ENCODE measurements at regions not wholly inside any gene's neighbourhood (a gene's known extent, or its start where the extent isn't known, plus 50 kb on each side); places are given as distances from the start of the nearest gene placed in this dataset.
"Not testable (repeated sequence)": the region's sequence is repeated elsewhere in the genome, so short reads cannot be mapped to it uniquely, and the experiment has no call there.

DNA sequence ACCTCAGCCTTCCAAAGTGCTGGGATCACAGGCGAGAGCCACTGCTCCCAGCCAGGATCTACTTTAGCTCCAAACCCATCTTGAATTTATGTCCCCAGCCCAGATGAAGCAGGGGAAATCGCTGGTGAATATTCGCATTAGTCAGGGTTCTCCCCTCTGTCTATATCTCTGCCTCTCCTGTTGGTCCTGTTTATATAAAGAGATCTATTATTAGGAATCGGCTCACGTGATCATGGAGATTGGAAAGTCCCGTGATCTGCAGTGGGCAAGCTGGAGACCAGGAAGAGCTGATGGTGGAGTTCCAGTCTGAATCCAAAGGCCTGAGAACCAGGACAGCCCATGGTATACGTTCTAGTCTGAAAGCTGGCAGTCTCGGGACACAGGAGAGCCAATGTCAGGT, 382.8 kb downstream of the SEC14L1 start:
- no peaks in the 10 kb centered on the region for H3K27me3 ChIP-seq (ENCODE audit: insufficient read depth, low read length)
- H3K36me3 ChIP-seq (ENCODE audit: insufficient read depth, low read length): no peaks in the 10 kb centered on the region
- H3K4me3 ChIP-seq (ENCODE audit: low read length): no peak overlapping the region
- peaks cover 4% of the 10 kb centered on the region for H3K9me3 ChIP-seq (ENCODE audit: low read length)
- H2AFZ ChIP-seq (ENCODE audit: low read depth, low read length): no peak overlapping the region
- H3K4me1 ChIP-seq (ENCODE audit: insufficient read depth, low read length): no peaks in the 10 kb centered on the region

DNA sequence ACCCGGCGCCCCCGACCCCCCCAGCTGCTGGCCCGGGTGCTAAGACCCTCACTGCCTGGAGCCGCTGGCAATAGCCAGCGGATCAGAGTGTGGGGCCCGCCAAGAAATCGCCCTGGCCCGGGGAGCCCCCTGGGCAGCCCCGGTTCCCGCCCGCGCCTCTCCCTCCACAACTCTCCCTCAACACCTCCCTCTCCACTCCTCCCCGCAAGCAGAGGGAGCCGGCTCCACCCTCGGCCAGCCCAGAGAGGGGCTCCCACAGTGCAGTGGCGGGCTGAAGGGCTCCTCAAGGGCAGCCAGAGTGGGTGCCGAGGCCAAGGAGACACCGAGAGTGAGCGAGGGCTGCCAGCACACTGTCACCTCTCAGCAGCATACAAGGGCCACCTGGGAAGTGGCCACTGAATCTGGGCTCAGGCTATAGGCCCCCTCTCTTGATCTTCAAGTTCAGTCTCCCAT, 385.5 kb downstream of the SEC14L1 start:
- Histone ChIP-seq H3K9me3 (ENCODE audit: low read length) (peaks cover 4% of the 10 kb centered on the region), H3K4me1 (ENCODE audit: insufficient read depth, low read length) (no peaks in the 10 kb centered on the region), H3K4me3 (ENCODE audit: low read length) (no peak overlapping the region), H2AFZ (ENCODE audit: low read depth, low read length) (no peak overlapping the region), H3K36me3 (ENCODE audit: insufficient read depth, low read length) (no peaks in the 10 kb centered on the region), H3K27me3 (ENCODE audit: insufficient read depth, low read length) (peaks cover 11% of the 10 kb centered on the region)

DNA sequence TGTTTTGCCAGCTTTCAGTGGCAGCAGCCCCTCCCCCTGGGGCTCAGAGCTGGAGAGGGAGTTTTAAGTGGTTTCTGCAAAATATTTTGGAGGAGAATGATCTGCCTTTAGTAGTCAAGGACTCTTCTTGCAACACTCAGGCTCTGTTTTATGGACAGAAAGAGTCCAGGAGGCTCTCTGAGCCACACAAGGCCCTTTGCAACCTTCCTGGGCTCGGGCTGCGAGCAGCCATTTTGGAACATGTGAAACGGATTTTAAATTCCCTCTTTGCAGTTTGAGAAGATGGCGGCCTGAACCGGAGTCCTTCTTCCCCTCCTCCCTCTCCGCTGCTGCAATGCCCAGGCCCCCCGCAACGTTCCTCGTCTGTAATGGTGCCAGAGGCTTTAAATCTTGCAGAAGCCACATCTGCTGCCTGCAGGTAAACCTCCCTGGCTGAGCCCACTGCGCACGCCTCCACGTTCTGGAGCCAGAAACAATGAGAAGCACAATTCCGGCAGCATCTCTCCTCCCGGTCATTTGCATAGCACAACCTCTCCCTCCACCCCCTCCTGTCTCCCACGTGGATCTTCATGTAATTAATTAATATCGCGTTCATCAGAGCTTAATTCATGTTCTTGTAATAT, 386.1 kb downstream of the SEC14L1 start:
- H3K27me3 ChIP-seq (ENCODE audit: insufficient read depth, low read length): peaks cover 11% of the 10 kb centered on the region
- no peak overlapping the region for H3K4me3 ChIP-seq (ENCODE audit: low read length)
- H3K36me3 ChIP-seq (ENCODE audit: insufficient read depth, low read length): no peaks in the 10 kb centered on the region
- H3K4me1 ChIP-seq (ENCODE audit: insufficient read depth, low read length): no peaks in the 10 kb centered on the region
- H2AFZ ChIP-seq (ENCODE audit: low read depth, low read length): no peak overlapping the region
- H3K9me3 ChIP-seq (ENCODE audit: low read length): peaks cover 4% of the 10 kb centered on the region

DNA sequence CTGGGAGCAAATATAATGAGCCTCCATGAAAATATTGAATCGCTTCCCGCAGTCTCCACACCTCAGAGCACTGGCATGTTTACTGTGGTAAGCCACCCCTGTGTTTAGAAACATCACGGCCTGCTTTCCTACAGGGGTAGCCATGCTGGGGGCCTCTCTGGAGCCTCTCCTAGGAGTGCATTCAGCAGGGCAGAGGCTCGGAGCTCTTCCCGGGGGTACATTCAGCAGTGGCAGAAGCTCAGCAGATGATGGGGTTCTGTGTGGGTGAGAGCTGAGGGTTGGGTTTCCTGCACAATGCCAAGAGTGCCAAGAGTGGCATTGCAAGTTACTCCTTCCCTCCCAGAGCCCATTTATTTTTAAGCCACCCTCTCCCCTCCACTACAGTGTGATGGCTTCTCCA, 386.6 kb downstream of the SEC14L1 start:
- Histone ChIP-seq H2AFZ (ENCODE audit: low read depth, low read length) (no peak overlapping the region), H3K4me3 (ENCODE audit: low read length) (no peak overlapping the region), H3K4me1 (ENCODE audit: insufficient read depth, low read length) (no peaks in the 10 kb centered on the region), H3K27me3 (ENCODE audit: insufficient read depth, low read length) (peaks cover 11% of the 10 kb centered on the region), H3K36me3 (ENCODE audit: insufficient read depth, low read length) (no peaks in the 10 kb centered on the region), H3K9me3 (ENCODE audit: low read length) (peaks cover 4% of the 10 kb centered on the region)

DNA sequence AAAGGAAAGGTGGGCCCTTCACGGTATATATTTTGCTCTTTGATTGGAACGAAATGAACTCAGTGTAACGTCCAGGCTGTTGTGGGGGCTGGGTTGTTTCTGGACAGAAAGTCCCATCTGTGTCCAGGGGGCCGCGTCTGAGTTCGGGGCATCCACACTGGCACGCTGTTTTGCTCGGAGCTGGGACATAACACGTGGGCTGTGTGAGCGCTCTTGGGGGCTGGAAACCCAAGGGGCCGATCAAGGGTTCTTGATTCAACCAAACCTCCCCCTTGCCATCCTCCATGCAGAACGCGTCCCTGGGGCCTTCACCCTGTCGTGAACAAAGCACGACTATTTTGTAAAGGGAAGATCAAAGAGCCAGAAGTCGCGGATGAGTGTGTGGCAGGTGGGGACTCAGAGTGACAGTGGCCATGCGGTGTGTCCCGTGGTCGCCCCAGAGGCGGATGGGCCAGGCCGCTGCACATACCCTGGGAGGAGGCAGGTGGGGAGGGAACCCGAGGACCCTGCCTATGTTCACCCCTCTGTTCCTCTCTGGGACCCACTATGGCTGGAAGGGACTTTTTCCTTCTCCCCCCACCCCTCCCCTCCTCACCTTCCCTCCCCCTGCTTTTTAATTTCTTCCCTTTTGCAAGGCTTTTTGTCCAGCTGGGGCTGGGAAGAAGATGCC, 387.2 kb downstream of the SEC14L1 start:
- H3K36me3 ChIP-seq (ENCODE audit: insufficient read depth, low read length): no peaks in the 10 kb centered on the region
- peaks cover 4% of the 10 kb centered on the region for H3K9me3 ChIP-seq (ENCODE audit: low read length)
- peak overlapping the region; percentile 45 for H3K4me3 ChIP-seq (ENCODE audit: low read length)
- H2AFZ ChIP-seq (ENCODE audit: low read depth, low read length): peak overlapping the region; percentile 57
- peaks cover 11% of the 10 kb centered on the region for H3K27me3 ChIP-seq (ENCODE audit: insufficient read depth, low read length)
- no peaks in the 10 kb centered on the region for H3K4me1 ChIP-seq (ENCODE audit: insufficient read depth, low read length)

DNA sequence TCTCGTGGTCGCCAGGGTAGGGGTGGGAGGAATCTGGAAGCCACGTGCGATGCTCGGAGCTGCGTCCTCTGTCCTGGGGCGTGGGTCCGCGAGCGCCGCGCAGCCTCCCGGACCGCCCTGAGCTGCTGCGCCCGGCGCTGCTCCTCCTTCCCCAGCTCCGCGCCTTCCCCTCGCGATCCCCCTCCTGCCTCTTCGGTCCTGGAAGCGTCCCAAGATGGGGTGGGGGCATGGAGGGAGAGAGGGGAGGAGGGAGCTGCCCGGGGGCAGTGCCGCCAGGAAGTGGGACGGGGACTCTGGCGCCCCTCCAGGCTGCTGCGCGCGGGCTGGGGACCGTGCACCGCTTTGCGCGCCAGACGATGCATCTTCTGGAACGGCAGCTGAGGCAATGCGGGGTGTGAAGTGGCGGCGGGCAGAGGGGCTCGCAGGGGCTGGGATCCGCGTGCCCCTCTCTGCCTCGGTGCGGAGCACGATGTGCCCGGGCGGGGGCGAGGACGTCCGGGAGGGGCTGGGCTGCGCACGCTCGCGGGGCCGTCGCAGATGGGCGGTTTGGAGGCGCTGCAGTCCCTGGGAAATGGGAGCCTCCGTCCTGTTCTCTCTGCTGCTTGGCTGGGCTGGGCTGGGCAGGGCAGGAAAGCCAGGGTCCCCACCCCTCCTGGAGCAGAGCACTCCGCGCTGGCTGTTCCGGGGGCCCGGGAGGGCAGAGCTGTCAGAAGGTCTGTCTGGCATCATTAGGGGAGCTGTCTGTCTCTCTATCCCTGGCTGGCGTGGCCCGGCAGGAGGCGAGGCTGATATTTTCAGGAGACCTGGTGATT, 388.0 kb downstream of the SEC14L1 start:
- Histone ChIP-seq H3K4me3 (ENCODE audit: low read length) (peak overlapping the region; percentile 45), H3K27me3 (ENCODE audit: insufficient read depth, low read length) (peaks cover 11% of the 10 kb centered on the region), H3K4me1 (ENCODE audit: insufficient read depth, low read length) (no peaks in the 10 kb centered on the region), H3K9me3 (ENCODE audit: low read length) (peaks cover 3% of the 10 kb centered on the region), H2AFZ (ENCODE audit: low read depth, low read length) (peak overlapping the region; percentile 57), H3K36me3 (ENCODE audit: insufficient read depth, low read length) (no peaks in the 10 kb centered on the region)

DNA sequence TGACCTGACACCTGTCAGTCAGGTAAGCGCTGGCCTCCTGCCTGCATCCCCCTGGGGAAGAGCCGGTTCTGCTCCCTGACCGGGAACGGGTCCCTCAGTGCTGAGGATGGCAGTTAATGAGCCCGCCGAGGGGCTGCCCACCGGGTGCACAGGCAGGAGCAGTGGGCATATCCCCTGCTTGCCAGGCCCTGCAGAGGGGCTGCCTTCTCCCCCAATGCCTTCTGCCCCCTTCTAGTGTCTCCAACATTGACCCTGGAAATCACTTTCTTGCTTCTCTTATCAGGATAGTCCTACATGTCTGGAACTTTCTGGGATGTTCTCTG, 388.5 kb downstream of the SEC14L1 start:
- Histone ChIP-seq H3K9me3 (ENCODE audit: low read length) (peaks cover 3% of the 10 kb centered on the region), H3K27me3 (ENCODE audit: insufficient read depth, low read length) (peaks cover 11% of the 10 kb centered on the region), H3K4me3 (ENCODE audit: low read length) (no peak overlapping the region), H3K36me3 (ENCODE audit: insufficient read depth, low read length) (no peaks in the 10 kb centered on the region), H2AFZ (ENCODE audit: low read depth, low read length) (no peak overlapping the region), H3K4me1 (ENCODE audit: insufficient read depth, low read length) (no peaks in the 10 kb centered on the region)

DNA sequence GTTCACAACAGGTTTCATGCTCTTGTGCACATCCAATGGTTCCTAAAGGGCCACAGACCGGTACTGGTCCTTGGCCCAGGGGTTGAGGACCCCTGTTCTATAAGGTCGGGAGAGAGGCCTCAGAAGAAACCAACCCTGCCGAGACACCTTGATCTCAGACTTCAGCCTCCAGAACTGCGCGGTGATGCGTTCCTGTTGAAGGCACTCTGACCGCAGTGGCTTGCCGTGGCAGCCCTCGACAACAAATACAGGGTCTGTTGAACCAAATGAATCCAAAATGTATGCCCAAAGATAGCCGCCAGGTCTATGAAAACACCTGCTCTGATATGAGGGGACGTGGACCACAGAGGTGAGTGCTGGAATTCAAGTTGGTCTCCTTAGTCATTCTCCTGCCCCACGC, 389.8 kb downstream of the SEC14L1 start:
- H3K9me3 ChIP-seq (ENCODE audit: low read length): peaks cover 5% of the 10 kb centered on the region
- no peak overlapping the region for H2AFZ ChIP-seq (ENCODE audit: low read depth, low read length)
- H3K36me3 ChIP-seq (ENCODE audit: insufficient read depth, low read length): no peaks in the 10 kb centered on the region
- H3K27me3 ChIP-seq (ENCODE audit: insufficient read depth, low read length): peaks cover 11% of the 10 kb centered on the region
- no peak overlapping the region for H3K4me3 ChIP-seq (ENCODE audit: low read length)
- peaks cover 1% of the 10 kb centered on the region for H3K4me1 ChIP-seq (ENCODE audit: insufficient read depth, low read length)

DNA sequence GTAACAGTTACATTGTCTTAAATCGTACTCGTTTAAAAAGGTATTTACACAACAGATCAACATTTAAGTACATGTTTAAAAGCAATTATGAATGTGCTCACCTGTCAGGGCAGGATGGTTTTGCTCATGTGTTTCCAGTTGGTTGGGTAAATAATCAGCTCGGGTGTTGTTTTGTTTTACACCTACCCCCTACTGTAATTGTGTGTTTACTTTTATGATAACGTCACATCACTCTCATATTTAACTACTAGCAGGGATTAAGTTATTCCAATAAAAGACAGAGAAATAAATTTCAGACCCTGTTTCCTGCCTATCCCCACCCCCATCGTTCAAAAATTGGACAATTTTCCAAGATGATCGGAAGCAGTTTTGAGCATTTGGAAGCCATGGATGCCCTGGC, 390.2 kb downstream of the SEC14L1 start:
- Histone ChIP-seq H3K4me3 (ENCODE audit: low read length) (no peak overlapping the region), H3K4me1 (ENCODE audit: insufficient read depth, low read length) (peaks cover 5% of the 10 kb centered on the region), H3K9me3 (ENCODE audit: low read length) (peaks cover 5% of the 10 kb centered on the region), H3K36me3 (ENCODE audit: insufficient read depth, low read length) (no peaks in the 10 kb centered on the region), H2AFZ (ENCODE audit: low read depth, low read length) (no peak overlapping the region), H3K27me3 (ENCODE audit: insufficient read depth, low read length) (peaks cover 11% of the 10 kb centered on the region)

DNA sequence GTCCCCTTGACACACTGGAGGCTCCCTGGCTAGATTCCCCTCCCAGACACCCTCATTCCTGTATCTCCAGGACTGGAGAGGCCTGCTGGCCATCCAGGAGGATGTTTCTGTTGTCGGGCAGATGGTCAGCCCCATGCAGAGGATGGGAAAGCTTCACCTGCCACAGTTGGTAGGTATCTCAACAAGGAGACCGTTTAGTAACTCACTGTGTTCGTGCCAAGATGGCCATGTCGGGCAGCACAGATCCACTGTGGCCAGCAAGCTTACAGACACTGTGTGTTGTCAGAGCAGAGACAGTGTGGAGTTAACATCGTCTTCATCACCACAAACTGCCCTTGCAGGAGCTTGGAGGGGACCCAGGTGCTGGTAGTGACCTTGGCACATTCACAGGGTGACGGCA, 390.9 kb downstream of the SEC14L1 start:
- H3K27me3 ChIP-seq (ENCODE audit: insufficient read depth, low read length): peaks cover 11% of the 10 kb centered on the region
- peaks cover 8% of the 10 kb centered on the region for H3K4me1 ChIP-seq (ENCODE audit: insufficient read depth, low read length)
- no peak overlapping the region for H2AFZ ChIP-seq (ENCODE audit: low read depth, low read length)
- H3K9me3 ChIP-seq (ENCODE audit: low read length): peaks cover 5% of the 10 kb centered on the region
- no peaks in the 10 kb centered on the region for H3K36me3 ChIP-seq (ENCODE audit: insufficient read depth, low read length)
- H3K4me3 ChIP-seq (ENCODE audit: low read length): no peak overlapping the region

DNA sequence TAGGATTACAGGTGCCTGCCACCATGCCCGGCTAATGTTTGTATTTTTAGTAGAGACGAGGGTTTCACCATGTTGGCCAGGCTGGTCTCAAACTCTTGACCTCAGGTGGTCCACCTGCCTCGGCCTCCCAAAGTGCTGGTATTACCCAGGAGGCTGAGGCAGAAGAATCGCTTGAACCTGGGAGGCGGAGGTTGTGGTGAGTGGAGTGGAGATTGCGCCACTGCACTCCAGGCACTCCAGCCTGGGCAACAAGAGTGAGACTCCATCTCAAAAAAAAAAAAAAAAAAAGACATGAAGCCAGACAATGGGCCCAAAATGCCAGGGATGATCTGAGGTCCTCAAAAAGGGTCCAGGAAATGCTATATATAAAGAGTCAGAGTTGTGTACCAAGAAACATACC, 392.9 kb downstream of the SEC14L1 start:
- not testable (repeated sequence) for H3K9me3 ChIP-seq (ENCODE audit: low read length); H3K36me3 ChIP-seq (ENCODE audit: insufficient read depth, low read length); H3K4me1 ChIP-seq (ENCODE audit: insufficient read depth, low read length); H2AFZ ChIP-seq (ENCODE audit: low read depth, low read length); H3K4me3 ChIP-seq (ENCODE audit: low read length)
- peaks cover 11% of the 10 kb centered on the region for H3K27me3 ChIP-seq (ENCODE audit: insufficient read depth, low read length)

DNA sequence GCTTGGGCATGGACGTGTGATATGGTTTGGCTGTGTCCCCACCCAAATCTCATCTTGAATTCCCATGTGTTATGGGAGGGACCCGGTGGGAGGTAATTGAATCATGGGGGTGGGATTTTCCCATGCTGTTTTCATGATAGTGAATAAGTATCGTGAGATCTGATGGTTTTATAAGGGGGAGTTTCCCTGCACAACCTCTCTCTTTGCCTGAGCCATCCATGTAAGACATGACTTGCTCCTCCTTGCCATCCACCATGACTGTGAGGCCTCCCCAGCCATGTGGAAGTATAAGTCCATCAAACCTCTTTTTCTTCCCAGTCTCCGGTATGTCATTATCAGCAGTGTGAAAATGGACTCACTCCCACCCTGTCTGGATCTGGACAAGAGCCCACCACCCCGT, 393.4 kb downstream of the SEC14L1 start:
- Histone ChIP-seq H3K4me1 (ENCODE audit: insufficient read depth, low read length) (peaks cover 8% of the 10 kb centered on the region), H2AFZ (ENCODE audit: low read depth, low read length) (no peak overlapping the region), H3K9me3 (ENCODE audit: low read length) (peaks cover 5% of the 10 kb centered on the region), H3K4me3 (ENCODE audit: low read length) (no peak overlapping the region), H3K36me3 (ENCODE audit: insufficient read depth, low read length) (no peaks in the 10 kb centered on the region), H3K27me3 (ENCODE audit: insufficient read depth, low read length) (peaks cover 7% of the 10 kb centered on the region)

DNA sequence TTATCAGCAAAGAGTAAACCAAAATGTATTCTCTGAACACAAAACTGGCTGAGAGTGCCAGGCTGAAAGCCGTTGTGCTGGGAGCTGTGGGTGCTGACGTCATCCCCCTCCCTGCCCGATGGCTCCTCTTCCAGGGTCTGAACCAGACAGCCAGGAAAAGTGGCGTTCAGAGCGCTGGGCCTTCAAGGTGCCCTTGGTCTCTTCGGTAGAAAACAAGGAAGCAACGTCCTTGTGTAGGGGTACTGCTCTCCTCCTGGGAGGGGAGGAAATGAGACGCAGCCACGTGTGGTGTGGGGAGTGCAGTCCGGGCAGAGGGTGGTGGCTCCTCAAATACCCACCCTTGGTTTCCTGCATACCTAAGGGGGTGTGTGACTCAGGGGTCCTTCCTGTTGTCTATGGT, 394.7 kb downstream of the SEC14L1 start:
- no peaks in the 10 kb centered on the region for H3K36me3 ChIP-seq (ENCODE audit: insufficient read depth, low read length)
- H3K27me3 ChIP-seq (ENCODE audit: insufficient read depth, low read length): no peaks in the 10 kb centered on the region
- H3K9me3 ChIP-seq (ENCODE audit: low read length): peaks cover 5% of the 10 kb centered on the region
- no peak overlapping the region for H3K4me3 ChIP-seq (ENCODE audit: low read length)
- H2AFZ ChIP-seq (ENCODE audit: low read depth, low read length): no peak overlapping the region
- peaks cover 9% of the 10 kb centered on the region for H3K4me1 ChIP-seq (ENCODE audit: insufficient read depth, low read length)

Measured in neuron (in vitro differentiated cells).